ENCODE measurements at regions not wholly inside any gene's neighbourhood (a gene's known extent, or its start where the extent isn't known, plus 50 kb on each side); places are given as distances from the start of the nearest gene placed in this dataset.
"Not testable (repeated sequence)": the region's sequence is repeated elsewhere in the genome, so short reads cannot be mapped to it uniquely, and the experiment has no call there.

GRCh38 chr9:106156465-106156864 is 462.1 kb downstream of the TMEM38B start:
- no peaks in the 10 kb centered on the region for H3K36me3 ChIP-seq (ENCODE audit: control insufficient read depth, insufficient read depth, low read length)
- peaks cover 3% of the 10 kb centered on the region; the same call in 1 of the 2 replicates for H3K4me1 ChIP-seq (ENCODE audit: control insufficient read depth, insufficient read depth, low read length)
- no peak overlapping the region for H3K9ac ChIP-seq (ENCODE audit: low read depth, low read length)
- H3K27ac ChIP-seq (ENCODE audit: low read depth, low read length), result no peak overlapping the region
- H3K4me3 ChIP-seq (ENCODE audit: low read depth, low read length), result no peak overlapping the region
- no peaks in the 10 kb centered on the region for H3K9me3 ChIP-seq (ENCODE audit: control insufficient read depth, insufficient read depth, low read length)
- no peaks in the 10 kb centered on the region for H3K27me3 ChIP-seq (ENCODE audit: control insufficient read depth, insufficient read depth, low read length)

- Histone ChIP-seq H3K4me3 (ENCODE audit: low read depth, low read length) (no peak overlapping the region), H3K36me3 (ENCODE audit: control insufficient read depth, insufficient read depth, low read length) (no peaks in the 10 kb centered on the region), H3K9me3 (ENCODE audit: control insufficient read depth, insufficient read depth, low read length) (no peaks in the 10 kb centered on the region), H3K9ac (ENCODE audit: low read depth, low read length) (no peak overlapping the region), H3K27me3 (ENCODE audit: control insufficient read depth, insufficient read depth, low read length) (no peaks in the 10 kb centered on the region), H3K4me1 (ENCODE audit: control insufficient read depth, insufficient read depth, low read length) (no peaks in the 10 kb centered on the region), H3K27ac (ENCODE audit: low read depth, low read length) (no peak overlapping the region)
Observed at GRCh38 chr9:106172265-106172664, 477.9 kb downstream of the TMEM38B start.

DNA sequence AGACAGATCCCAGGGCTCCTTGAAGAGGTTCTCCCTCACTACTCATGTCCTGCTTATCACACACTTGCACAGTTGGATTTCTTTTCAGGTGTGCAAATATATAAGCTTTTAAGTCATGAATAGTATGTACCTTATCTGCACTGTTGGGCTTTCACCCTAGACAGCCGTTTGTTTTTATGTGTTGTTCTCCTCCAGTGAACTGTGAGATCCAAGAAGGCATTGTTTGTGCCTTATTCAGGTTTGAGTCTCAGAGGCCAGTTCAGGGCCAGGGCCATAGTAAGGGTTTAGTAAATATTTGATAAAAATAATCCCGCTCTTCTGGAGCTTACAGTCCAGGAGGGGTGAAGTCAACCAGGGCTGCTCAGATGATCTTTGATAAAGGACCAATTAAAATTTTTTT is 480.0 kb downstream of the TMEM38B start:
- H3K9me3 ChIP-seq (ENCODE audit: control insufficient read depth, insufficient read depth, low read length), result no peaks in the 10 kb centered on the region
- H3K27me3 ChIP-seq (ENCODE audit: control insufficient read depth, insufficient read depth, low read length), result no peaks in the 10 kb centered on the region
- no peak overlapping the region for H3K27ac ChIP-seq (ENCODE audit: low read depth, low read length)
- no peaks in the 10 kb centered on the region for H3K36me3 ChIP-seq (ENCODE audit: control insufficient read depth, insufficient read depth, low read length)
- H3K4me1 ChIP-seq (ENCODE audit: control insufficient read depth, insufficient read depth, low read length), result no peaks in the 10 kb centered on the region
- H3K4me3 ChIP-seq (ENCODE audit: low read depth, low read length), result no peak overlapping the region
- H3K9ac ChIP-seq (ENCODE audit: low read depth, low read length), result no peak overlapping the region

DNA sequence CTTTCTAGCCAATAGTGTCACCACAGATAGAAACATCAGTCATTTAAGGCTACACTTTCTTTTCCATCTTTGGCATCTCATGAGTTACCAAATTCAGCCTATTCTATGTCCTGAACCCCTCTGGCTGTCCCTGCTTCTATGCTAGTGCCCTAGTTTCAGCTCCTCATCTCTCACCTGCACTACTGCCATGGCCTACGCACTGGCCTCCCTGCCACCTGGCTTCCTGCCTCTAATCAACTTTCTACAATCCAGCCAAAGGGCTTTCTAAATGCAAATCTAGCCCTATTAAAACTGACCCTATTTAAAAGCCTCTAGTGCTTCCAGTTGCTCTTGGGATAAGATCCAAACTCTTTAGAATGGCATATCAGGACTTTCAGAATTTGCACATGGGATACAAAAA is 482.9 kb downstream of the TMEM38B start:
- H3K4me1 ChIP-seq (ENCODE audit: control insufficient read depth, insufficient read depth, low read length), result no peaks in the 10 kb centered on the region
- H3K4me3 ChIP-seq (ENCODE audit: low read depth, low read length), result no peak overlapping the region
- no peak overlapping the region for H3K9ac ChIP-seq (ENCODE audit: low read depth, low read length)
- H3K27ac ChIP-seq (ENCODE audit: low read depth, low read length), result no peak overlapping the region
- no peaks in the 10 kb centered on the region for H3K36me3 ChIP-seq (ENCODE audit: control insufficient read depth, insufficient read depth, low read length)
- H3K9me3 ChIP-seq (ENCODE audit: control insufficient read depth, insufficient read depth, low read length), result no peaks in the 10 kb centered on the region
- H3K27me3 ChIP-seq (ENCODE audit: control insufficient read depth, insufficient read depth, low read length), result no peaks in the 10 kb centered on the region

GRCh38 chr9:106179191-106179590 is 484.9 kb downstream of the TMEM38B start:
- H3K27me3 ChIP-seq (ENCODE audit: control insufficient read depth, insufficient read depth, low read length), result no peaks in the 10 kb centered on the region
- H3K9me3 ChIP-seq (ENCODE audit: control insufficient read depth, insufficient read depth, low read length), result no peaks in the 10 kb centered on the region
- no peak overlapping the region for H3K27ac ChIP-seq (ENCODE audit: low read depth, low read length)
- H3K4me3 ChIP-seq (ENCODE audit: low read depth, low read length), result no peak overlapping the region
- no peaks in the 10 kb centered on the region for H3K36me3 ChIP-seq (ENCODE audit: control insufficient read depth, insufficient read depth, low read length)
- H3K9ac ChIP-seq (ENCODE audit: low read depth, low read length), result no peak overlapping the region
- H3K4me1 ChIP-seq (ENCODE audit: control insufficient read depth, insufficient read depth, low read length), result no peaks in the 10 kb centered on the region

- H3K27me3 ChIP-seq (ENCODE audit: control insufficient read depth, insufficient read depth, low read length); H3K4me3 ChIP-seq (ENCODE audit: low read depth, low read length); H3K27ac ChIP-seq (ENCODE audit: low read depth, low read length); H3K36me3 ChIP-seq (ENCODE audit: control insufficient read depth, insufficient read depth, low read length); H3K9me3 ChIP-seq (ENCODE audit: control insufficient read depth, insufficient read depth, low read length); H3K9ac ChIP-seq (ENCODE audit: low read depth, low read length); H3K4me1 ChIP-seq (ENCODE audit: control insufficient read depth, insufficient read depth, low read length): not testable (repeated sequence)
Observed at GRCh38 chr9:106203815-106204516, 509.6 kb downstream of the TMEM38B start.

- Histone ChIP-seq H3K27me3 (ENCODE audit: control insufficient read depth, insufficient read depth, low read length) (no peaks in the 10 kb centered on the region), H3K4me1 (ENCODE audit: control insufficient read depth, insufficient read depth, low read length) (peaks cover 4% of the 10 kb centered on the region; the same call in 1 of the 2 replicates), H3K9ac (ENCODE audit: low read depth, low read length) (no peak overlapping the region), H3K36me3 (ENCODE audit: control insufficient read depth, insufficient read depth, low read length) (no peaks in the 10 kb centered on the region), H3K9me3 (ENCODE audit: control insufficient read depth, insufficient read depth, low read length) (no peaks in the 10 kb centered on the region), H3K4me3 (ENCODE audit: low read depth, low read length) (no peak overlapping the region), H3K27ac (ENCODE audit: low read depth, low read length) (no peak overlapping the region)
Observed at GRCh38 chr9:106207298-106207697, 513.0 kb downstream of the TMEM38B start.

DNA sequence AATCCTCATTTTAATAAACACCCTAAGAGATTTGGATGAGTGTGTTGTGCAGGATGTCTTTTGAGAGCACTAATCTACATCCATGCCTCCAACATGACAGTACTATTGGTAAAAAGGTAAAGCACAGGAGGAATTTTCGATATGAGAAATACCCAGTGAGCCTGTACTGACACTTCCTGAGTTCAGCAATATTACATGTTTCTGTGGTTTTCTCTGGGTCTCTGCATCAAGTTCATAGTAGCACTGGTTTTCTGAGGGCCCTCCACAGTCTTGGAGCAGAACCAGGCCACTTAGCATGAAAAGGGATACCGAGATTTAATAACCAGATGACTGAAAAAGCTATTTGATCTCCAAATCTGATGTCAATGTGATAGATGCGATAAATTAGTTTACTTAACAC is 524.1 kb downstream of the TMEM38B start:
- Histone ChIP-seq H3K27ac (ENCODE audit: low read depth, low read length) (no peak overlapping the region), H3K4me3 (ENCODE audit: low read depth, low read length) (no peak overlapping the region), H3K9ac (ENCODE audit: low read depth, low read length) (no peak overlapping the region), H3K36me3 (ENCODE audit: control insufficient read depth, insufficient read depth, low read length) (no peaks in the 10 kb centered on the region), H3K9me3 (ENCODE audit: control insufficient read depth, insufficient read depth, low read length) (no peaks in the 10 kb centered on the region), H3K4me1 (ENCODE audit: control insufficient read depth, insufficient read depth, low read length) (0 out of 2 replicates have a peak, but pooled peaks cover 5% of the 10 kb centered on the region), H3K27me3 (ENCODE audit: control insufficient read depth, insufficient read depth, low read length) (no peaks in the 10 kb centered on the region)

DNA sequence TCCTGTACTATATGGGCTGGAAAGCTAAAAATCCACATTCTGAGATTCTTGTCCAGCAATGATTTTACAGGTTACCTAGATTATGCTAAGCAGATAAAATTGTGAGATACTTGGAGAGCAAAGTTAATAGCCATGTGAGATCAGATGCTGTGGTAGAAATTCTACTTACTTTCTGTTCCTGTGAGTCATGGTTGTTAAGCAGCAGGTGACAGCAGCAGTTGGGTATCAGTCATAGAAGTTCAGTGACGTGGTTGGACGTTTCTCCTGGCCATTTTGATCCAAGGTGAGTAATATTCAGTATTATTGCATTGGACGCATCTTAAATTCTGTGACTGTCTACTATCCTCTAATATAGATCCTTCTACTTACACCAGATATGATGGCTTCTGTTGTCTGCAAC is 524.5 kb downstream of the TMEM38B start:
- Histone ChIP-seq H3K9me3 (ENCODE audit: control insufficient read depth, insufficient read depth, low read length) (no peaks in the 10 kb centered on the region), H3K4me1 (ENCODE audit: control insufficient read depth, insufficient read depth, low read length) (0 out of 2 replicates have a peak, but pooled peaks cover 5% of the 10 kb centered on the region), H3K27me3 (ENCODE audit: control insufficient read depth, insufficient read depth, low read length) (no peaks in the 10 kb centered on the region), H3K27ac (ENCODE audit: low read depth, low read length) (no peak overlapping the region), H3K4me3 (ENCODE audit: low read depth, low read length) (no peak overlapping the region), H3K9ac (ENCODE audit: low read depth, low read length) (no peak overlapping the region), H3K36me3 (ENCODE audit: control insufficient read depth, insufficient read depth, low read length) (no peaks in the 10 kb centered on the region)

DNA sequence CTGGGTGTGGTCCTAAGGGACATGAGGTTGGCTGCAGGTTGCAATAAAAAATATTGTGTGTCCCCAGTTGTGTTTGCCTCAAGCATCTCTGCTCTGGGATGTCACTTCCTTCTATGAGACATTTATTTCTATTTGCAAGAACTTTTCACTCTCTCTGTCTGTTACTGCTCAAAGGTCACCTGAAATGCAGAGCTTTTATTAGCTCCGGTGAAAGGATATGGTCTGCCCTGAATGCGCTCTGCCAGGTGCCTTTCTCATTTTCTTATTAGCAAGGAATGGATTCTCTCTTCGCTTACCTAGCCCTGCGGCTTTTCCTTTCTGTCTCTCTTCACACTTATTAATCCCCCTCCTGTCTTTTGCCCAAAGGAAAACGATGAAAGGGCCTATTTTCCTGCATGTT is 526.1 kb downstream of the TMEM38B start:
- no peak overlapping the region for H3K27ac ChIP-seq (ENCODE audit: low read depth, low read length)
- H3K27me3 ChIP-seq (ENCODE audit: control insufficient read depth, insufficient read depth, low read length), result no peaks in the 10 kb centered on the region
- H3K9ac ChIP-seq (ENCODE audit: low read depth, low read length), result no peak overlapping the region
- 0 out of 2 replicates have a peak, but pooled peaks cover 5% of the 10 kb centered on the region for H3K4me1 ChIP-seq (ENCODE audit: control insufficient read depth, insufficient read depth, low read length)
- no peaks in the 10 kb centered on the region for H3K9me3 ChIP-seq (ENCODE audit: control insufficient read depth, insufficient read depth, low read length)
- H3K36me3 ChIP-seq (ENCODE audit: control insufficient read depth, insufficient read depth, low read length), result no peaks in the 10 kb centered on the region
- H3K4me3 ChIP-seq (ENCODE audit: low read depth, low read length), result no peak overlapping the region

- Histone ChIP-seq H3K4me1 (ENCODE audit: control insufficient read depth, insufficient read depth, low read length) (no peaks in the 10 kb centered on the region), H3K36me3 (ENCODE audit: control insufficient read depth, insufficient read depth, low read length) (no peaks in the 10 kb centered on the region), H3K9ac (ENCODE audit: low read depth, low read length) (no peak overlapping the region), H3K9me3 (ENCODE audit: control insufficient read depth, insufficient read depth, low read length) (no peaks in the 10 kb centered on the region), H3K4me3 (ENCODE audit: low read depth, low read length) (no peak overlapping the region), H3K27me3 (ENCODE audit: control insufficient read depth, insufficient read depth, low read length) (no peaks in the 10 kb centered on the region), H3K27ac (ENCODE audit: low read depth, low read length) (no peak overlapping the region)
Observed at GRCh38 chr9:106228861-106229260, 534.5 kb downstream of the TMEM38B start.
